Gastroesophageal sphincter (tissue), 3 donors: ENCODE measurements at regions not wholly inside any gene's neighbourhood (a gene's known extent, or its start where the extent isn't known, plus 50 kb on each side); places are given as distances from the start of the nearest gene placed in this dataset.

Source experiments
- CTCF ChIP-seq, 4 experiments: fragments of 200-600 bp in 2 of 4; fragments of 450-650 bp in 2 of 4; sonication (generic) in 1 of 4; IDR thresholded peaks; one replicate each; pipeline ENCODE4 v1.5.1; 2017 to 2019; ENCODE audit warnings: antibody characterized with exemption in 4 of 4, mild to moderate bottlenecking in 2 of 4, moderate library complexity in 2 of 4
- EP300 ChIP-seq: sonication (generic); formaldehyde crosslinking; IDR thresholded peaks from one replicate; pipeline ENCODE4 v1.6.1; 2017; ENCODE audit warnings: antibody characterized with exemption, mild to moderate bottlenecking
- POLR2A ChIP-seq, 2 donors: fragments of 450-650 bp; IDR thresholded peaks; one replicate each; pipeline ENCODE4 v1.6.1; 2017; ENCODE audit warnings: antibody characterized with exemption in 2 of 2, mild to moderate bottlenecking in 2 of 2, moderate library complexity in 1 of 2

GRCh38 chr20:59455402-59456341 lies 148.7 kb upstream of the PHACTR3 start:
- TF ChIP-seq CTCF (IDR thresholded peaks at IDR 0.05) (peak in 3 of 4 experiments; percentile 60 to 72 (median 62)), POLR2A (IDR thresholded peaks at IDR 0.05) (no peak), EP300 (no peak)
